ENCODE measurements at regions not wholly inside any gene's neighbourhood (a gene's known extent, or its start where the extent isn't known, plus 50 kb on each side); places are given as distances from the start of the nearest gene placed in this dataset.
"Not testable (repeated sequence)": the region's sequence is repeated elsewhere in the genome, so short reads cannot be mapped to it uniquely, and the experiment has no call there.

GRCh38 chr2:234865040-234865439 lies 86.8 kb upstream of the SH3BP4 start:
- no peak overlapping the region for H3K4me3 ChIP-seq
- no peaks in the 10 kb centered on the region for H3K27me3 ChIP-seq
- no peaks in the 10 kb centered on the region for H3K9me3 ChIP-seq
- no peak for DNase-seq (ENCODE audit: low spot score)
- peaks cover 0 to 26% of the 10 kb centered on the region in 2 donors for H3K4me1 ChIP-seq
- no peaks in the 10 kb centered on the region for H3K36me3 ChIP-seq
- no peak for TF ChIP-seq CTCF (IDR thresholded peaks at IDR 0.05)
- no peak overlapping the region for H3K27ac ChIP-seq

- Histone ChIP-seq H3K27ac (no peak overlapping the region), H3K27me3 (no peaks in the 10 kb centered on the region)
- DNase-seq (ENCODE audit: low spot score) = no peak
Measured at GRCh38 chr2:234864506-234864905, 87.3 kb upstream of the SH3BP4 start.

DNA sequence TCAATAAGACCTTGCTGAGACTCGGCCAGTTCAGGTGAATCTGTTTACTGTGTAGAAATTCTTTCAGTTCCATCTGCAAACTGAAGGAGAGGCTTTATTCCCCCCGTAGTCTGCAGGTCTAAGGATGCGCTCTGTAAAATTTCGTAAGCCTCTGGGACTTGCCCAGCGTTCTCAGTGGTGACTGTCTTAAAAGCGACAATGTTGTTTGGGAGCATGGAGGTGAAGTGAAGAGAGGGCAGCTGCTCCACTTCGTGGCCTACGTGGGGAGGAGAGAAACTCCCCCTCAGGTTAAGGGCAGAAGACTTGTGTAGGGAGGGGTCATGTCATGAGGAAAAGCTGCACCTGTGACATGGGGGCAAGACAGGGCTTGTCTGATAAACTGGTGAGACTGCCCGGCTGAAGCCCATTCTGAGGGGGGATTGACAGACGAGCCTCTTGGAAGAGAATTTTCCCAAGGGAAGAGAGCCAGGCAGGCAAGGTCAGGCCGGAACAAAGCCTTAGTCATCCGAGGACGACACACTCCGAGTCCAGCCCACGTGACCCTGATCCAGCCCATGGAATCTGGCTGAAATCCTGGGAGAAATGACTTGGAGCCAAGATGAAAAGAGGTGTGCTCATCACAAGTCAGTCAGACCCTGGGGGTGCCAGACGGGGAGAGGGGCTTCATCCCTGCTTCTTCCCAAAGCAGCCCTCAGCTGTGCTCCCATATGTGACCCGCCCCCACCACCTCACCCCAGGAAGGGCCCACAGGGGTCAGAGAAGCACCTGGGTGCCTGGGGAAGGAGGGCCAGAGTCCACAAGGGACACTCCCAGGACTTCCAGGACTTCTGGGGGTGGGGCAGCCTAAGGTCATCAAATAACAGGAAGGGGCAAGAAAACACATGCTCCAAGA lies 88.5 kb upstream of the SH3BP4 start:
- H3K9me3 ChIP-seq = no peaks in the 10 kb centered on the region
- peaks cover 0 to 26% of the 10 kb centered on the region in 2 donors for H3K4me1 ChIP-seq
- peak overlapping the region in 1 of 2 donors; percentile 35 for H3K27ac ChIP-seq
- H3K27me3 ChIP-seq = no peaks in the 10 kb centered on the region
- H3K4me3 ChIP-seq = no peak overlapping the region
- no peak for DNase-seq (ENCODE audit: low spot score)
- no peak for TF ChIP-seq CTCF (IDR thresholded peaks at IDR 0.05)
- no peaks in the 10 kb centered on the region for H3K36me3 ChIP-seq

More at GRCh38 chr2:234864506-234864905, 87.3 kb upstream of the SH3BP4 start:
- H3K4me3 ChIP-seq = no peak overlapping the region
- no peaks in the 10 kb centered on the region for H3K9me3 ChIP-seq
- no peak for TF ChIP-seq CTCF (IDR thresholded peaks at IDR 0.05)
- H3K36me3 ChIP-seq = no peaks in the 10 kb centered on the region
- peaks cover 0 to 26% of the 10 kb centered on the region in 2 donors for H3K4me1 ChIP-seq

DNA sequence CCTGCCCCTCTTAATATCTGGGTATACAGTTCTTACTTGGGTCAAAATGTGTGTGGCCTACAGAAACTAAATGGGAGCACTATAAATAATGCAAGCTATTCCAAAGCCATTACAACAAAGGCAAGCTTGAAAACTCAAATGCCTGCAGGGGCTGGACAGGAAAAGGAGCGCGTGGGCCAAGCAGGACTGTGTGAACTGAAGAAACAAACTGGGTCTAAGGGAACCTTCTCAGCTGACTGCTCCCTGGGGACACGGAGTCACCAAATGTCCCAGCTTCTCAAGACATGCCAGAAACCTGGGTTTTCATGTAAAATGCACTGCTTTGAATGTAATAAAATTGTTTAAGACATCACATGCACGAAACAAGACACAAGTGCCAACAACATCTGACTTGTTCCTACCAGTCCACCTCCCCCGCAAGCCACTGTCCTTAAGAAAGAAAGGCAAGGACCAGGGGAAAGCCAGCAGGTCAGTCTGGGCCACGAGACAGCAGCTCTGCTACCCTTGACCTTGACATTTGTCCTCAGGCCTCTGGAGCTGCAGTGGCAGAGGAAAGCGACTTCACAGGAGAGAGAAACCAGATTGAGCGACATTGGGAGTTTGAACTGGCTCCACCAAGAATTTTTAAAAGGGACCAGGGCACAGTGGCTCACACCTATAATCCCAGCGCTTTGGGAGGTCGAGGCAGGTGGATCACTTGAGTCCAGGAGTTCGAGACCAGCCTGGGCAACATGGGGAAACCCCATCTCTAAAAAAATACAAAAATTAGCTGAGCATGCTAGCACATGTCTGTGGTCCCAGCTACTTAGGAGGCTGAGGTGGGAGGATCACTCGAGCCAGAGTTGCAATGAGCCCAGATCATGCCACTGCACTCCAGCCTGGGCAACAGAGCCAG lies 89.7 kb upstream of the SH3BP4 start:
- Histone ChIP-seq H3K4me3 (no peak overlapping the region), H3K9me3 (no peaks in the 10 kb centered on the region), H3K27me3 (no peaks in the 10 kb centered on the region), H3K36me3 (no peaks in the 10 kb centered on the region), H3K27ac (no peak overlapping the region), H3K4me1 (peaks cover 0 to 26% of the 10 kb centered on the region in 2 donors)
- no peak for DNase-seq (ENCODE audit: low spot score)
- no peak for TF ChIP-seq CTCF (IDR thresholded peaks at IDR 0.05)

DNA sequence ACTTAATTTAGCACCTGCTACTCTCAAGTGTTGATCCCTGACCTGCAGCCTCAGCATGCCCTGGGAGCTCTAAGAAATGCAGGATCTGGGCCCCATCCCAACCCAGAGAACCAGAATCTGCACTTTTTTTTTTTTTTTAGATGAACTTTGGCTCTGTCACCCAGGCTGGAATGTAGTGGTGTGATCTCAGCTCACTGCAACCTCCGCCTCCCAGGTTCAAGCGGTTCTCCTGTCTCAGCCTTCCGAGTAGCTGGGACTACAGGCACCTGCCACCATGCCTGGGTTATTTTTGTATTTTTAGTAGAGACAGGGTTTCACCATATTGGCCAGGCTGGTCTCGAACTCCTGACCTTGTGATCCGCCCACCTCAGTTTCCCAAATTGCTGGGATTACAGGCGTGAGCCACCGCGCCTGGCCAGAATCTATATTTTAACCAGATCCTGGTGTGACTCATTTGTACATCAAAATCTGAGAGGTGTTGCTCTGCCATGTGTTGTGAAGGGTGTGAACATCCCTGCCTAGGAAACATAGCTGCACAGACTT lies 92.4 kb upstream of the SH3BP4 start:
- H3K27me3 ChIP-seq; H3K27ac ChIP-seq; H3K36me3 ChIP-seq; H3K9me3 ChIP-seq; DNase-seq (ENCODE audit: low spot score); H3K4me3 ChIP-seq: not testable (repeated sequence)
- H3K4me1 ChIP-seq = peaks cover 0 to 26% of the 10 kb centered on the region in 2 donors

Measured in right atrium auricular region (tissue), 2 donors.